22Rv1 (cell line): ENCODE measurements at regions not wholly inside any gene's neighbourhood (a gene's known extent, or its start where the extent isn't known, plus 50 kb on each side); places are given as distances from the start of the nearest gene placed in this dataset.

Experiments
- ZFX ChIP-seq: fragments of 450-650 bp; IDR thresholded peaks from 2 replicates; pipeline ENCODE4 v1.6.1; 2017; ENCODE audit warnings: antibody characterized with exemption, borderline replicate concordance
- TF ChIP-seq, protein P1 (sequence below): fragments of 450-650 bp; IDR thresholded peaks from 2 replicates; pipeline ENCODE4 v1.5.1; 2017; ENCODE audit warnings: mild to moderate bottlenecking

DNA sequence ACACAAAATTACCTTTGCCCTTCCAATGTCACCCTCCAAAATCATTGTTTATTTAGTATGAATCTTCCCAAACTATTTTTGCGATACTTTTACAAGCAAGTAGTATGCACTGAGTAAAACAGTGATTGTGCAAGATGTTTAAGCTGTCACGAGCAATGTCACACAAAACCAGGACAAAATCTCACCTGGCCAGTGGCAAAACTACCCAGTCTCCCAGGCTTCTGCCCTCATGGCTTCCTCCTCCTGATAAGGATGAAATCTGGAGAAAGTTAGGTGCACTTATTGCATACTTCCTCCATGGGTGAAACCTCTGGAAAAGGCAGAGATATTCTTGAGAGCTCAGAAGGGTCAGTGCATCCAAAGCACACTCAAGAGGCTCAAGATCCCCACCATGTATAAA, 500.8 kb downstream of the IRS2 start:
- TF ChIP-seq, protein P1, sequence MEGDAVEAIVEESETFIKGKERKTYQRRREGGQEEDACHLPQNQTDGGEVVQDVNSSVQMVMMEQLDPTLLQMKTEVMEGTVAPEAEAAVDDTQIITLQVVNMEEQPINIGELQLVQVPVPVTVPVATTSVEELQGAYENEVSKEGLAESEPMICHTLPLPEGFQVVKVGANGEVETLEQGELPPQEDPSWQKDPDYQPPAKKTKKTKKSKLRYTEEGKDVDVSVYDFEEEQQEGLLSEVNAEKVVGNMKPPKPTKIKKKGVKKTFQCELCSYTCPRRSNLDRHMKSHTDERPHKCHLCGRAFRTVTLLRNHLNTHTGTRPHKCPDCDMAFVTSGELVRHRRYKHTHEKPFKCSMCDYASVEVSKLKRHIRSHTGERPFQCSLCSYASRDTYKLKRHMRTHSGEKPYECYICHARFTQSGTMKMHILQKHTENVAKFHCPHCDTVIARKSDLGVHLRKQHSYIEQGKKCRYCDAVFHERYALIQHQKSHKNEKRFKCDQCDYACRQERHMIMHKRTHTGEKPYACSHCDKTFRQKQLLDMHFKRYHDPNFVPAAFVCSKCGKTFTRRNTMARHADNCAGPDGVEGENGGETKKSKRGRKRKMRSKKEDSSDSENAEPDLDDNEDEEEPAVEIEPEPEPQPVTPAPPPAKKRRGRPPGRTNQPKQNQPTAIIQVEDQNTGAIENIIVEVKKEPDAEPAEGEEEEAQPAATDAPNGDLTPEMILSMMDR = no peak
- no peak for TF ChIP-seq ZFX
